ENCODE measurements at regions not wholly inside any gene's neighbourhood (a gene's known extent, or its start where the extent isn't known, plus 50 kb on each side); places are given as distances from the start of the nearest gene placed in this dataset.

- DNase-seq (ENCODE audit: low read depth in 1 of 2, low spot score in 1 of 2), result no peak
- no peak overlapping the region for H3K27ac ChIP-seq (replicated peaks)
- H3K27me3 ChIP-seq (ENCODE audit: insufficient read depth, poor library complexity, severe bottlenecking), result no peaks in the 10 kb centered on the region
- no peak overlapping the region for H3K4me3 ChIP-seq (replicated peaks; ENCODE audit: insufficient read depth, low read length)
- TF ChIP-seq SPI1 (IDR thresholded peaks at IDR 0.05; ENCODE audit: borderline replicate concordance, low read depth) (no peak), GABPA (IDR thresholded peaks at IDR 0.05; ENCODE audit: low read depth) (no peak), REST (IDR thresholded peaks at IDR 0.05; ENCODE audit: insufficient replicate concordance, low read depth) (no peak), CTCF (IDR thresholded peaks at IDR 0.05; ENCODE audit: insufficient read depth, low read length) (no peak), POLR2AphosphoS5 (IDR thresholded peaks at IDR 0.05; ENCODE audit: low read depth) (no peak)
Measured at GRCh38 chr13:89686171-89686570, 1661.3 kb upstream of the MIR17HG start.

- Histone ChIP-seq H3K27ac (replicated peaks) (no peak overlapping the region), H3K4me3 (replicated peaks; ENCODE audit: insufficient read depth, low read length) (no peak overlapping the region), H3K27me3 (ENCODE audit: insufficient read depth, poor library complexity, severe bottlenecking) (no peaks in the 10 kb centered on the region)
- DNase-seq (ENCODE audit: low read depth in 1 of 2, low spot score in 1 of 2), result no peak
- TF ChIP-seq CTCF (IDR thresholded peaks at IDR 0.05; ENCODE audit: insufficient read depth, low read length) (no peak), POLR2AphosphoS5 (IDR thresholded peaks at IDR 0.05; ENCODE audit: low read depth) (no peak), SPI1 (IDR thresholded peaks at IDR 0.05; ENCODE audit: borderline replicate concordance, low read depth) (no peak), GABPA (IDR thresholded peaks at IDR 0.05; ENCODE audit: low read depth) (no peak), REST (IDR thresholded peaks at IDR 0.05; ENCODE audit: insufficient replicate concordance, low read depth) (no peak)
Measured at GRCh38 chr13:89687066-89687465, 1660.4 kb upstream of the MIR17HG start.

GRCh38 chr13:89688918-89689317 is 1658.6 kb upstream of the MIR17HG start:
- Histone ChIP-seq H3K27ac (replicated peaks) (no peak overlapping the region), H3K27me3 (ENCODE audit: insufficient read depth, poor library complexity, severe bottlenecking) (no peaks in the 10 kb centered on the region)
- TF ChIP-seq REST (IDR thresholded peaks at IDR 0.05; ENCODE audit: insufficient replicate concordance, low read depth), result no peak
- TF ChIP-seq SPI1 (IDR thresholded peaks at IDR 0.05; ENCODE audit: borderline replicate concordance, low read depth), result no peak
- TF ChIP-seq GABPA (IDR thresholded peaks at IDR 0.05; ENCODE audit: low read depth), result no peak
- TF ChIP-seq CTCF (IDR thresholded peaks at IDR 0.05; ENCODE audit: insufficient read depth, low read length), result no peak
- TF ChIP-seq POLR2AphosphoS5 (IDR thresholded peaks at IDR 0.05; ENCODE audit: low read depth), result no peak

More at GRCh38 chr13:89688918-89689317, 1658.6 kb upstream of the MIR17HG start:
- H3K4me3 ChIP-seq (replicated peaks; ENCODE audit: insufficient read depth, low read length), result no peak overlapping the region
- no peak for DNase-seq (ENCODE audit: low read depth in 1 of 2, low spot score in 1 of 2)
